ENCODE measurements at regions not wholly inside any gene's neighbourhood (a gene's known extent, or its start where the extent isn't known, plus 50 kb on each side); places are given as distances from the start of the nearest gene placed in this dataset.

GRCh38 chr7:10838228-10838627, 135.4 kb upstream of the PHF14 start:
- TF ChIP-seq CTCF (IDR thresholded peaks at IDR 0.05): no peak
- TF ChIP-seq POLR2A (IDR thresholded peaks at IDR 0.05): no peak
